NCI-H2107 treated with DMSO at 0.1 percent for 48 hours (cell line): ENCODE measurements at regions not wholly inside any gene's neighbourhood (a gene's known extent, or its start where the extent isn't known, plus 50 kb on each side); places are given as distances from the start of the nearest gene placed in this dataset.
"Not testable (repeated sequence)": the region's sequence is repeated elsewhere in the genome, so short reads cannot be mapped to it uniquely, and the experiment has no call there.

Experiments
- DNase-seq: peaks from one replicate; lab custom pipeline; 2025; ENCODE audit not compliant: unreplicated experiment; lab: John Stamatoyannopoulos, UW

- DNase-seq: no peak
Measured at GRCh38 chr6:102986086-102986485, 1592.6 kb downstream of the GRIK2 start.

- DNase-seq: no peak
Measured at GRCh38 chr6:102984357-102984756, 1590.8 kb downstream of the GRIK2 start.

- DNase-seq: no peak
Measured at GRCh38 chr6:102981490-102982015, 1588.0 kb downstream of the GRIK2 start.

GRCh38 chr6:102980951-102981350 lies 1587.4 kb downstream of the GRIK2 start:
- no peak for DNase-seq

- no peak for DNase-seq
Measured at GRCh38 chr6:102961902-102962301, 1568.4 kb downstream of the GRIK2 start.

GRCh38 chr6:102950967-102951366 lies 1557.5 kb downstream of the GRIK2 start:
- no peak for DNase-seq

- no peak for DNase-seq
Measured at GRCh38 chr6:102944475-102944874, 1551.0 kb downstream of the GRIK2 start.

- no peak for DNase-seq
Measured at GRCh38 chr6:102942206-102942605, 1548.7 kb downstream of the GRIK2 start.

- no peak for DNase-seq
Measured at GRCh38 chr6:102936959-102937358, 1543.5 kb downstream of the GRIK2 start.

GRCh38 chr6:102928109-102928508 lies 1534.6 kb downstream of the GRIK2 start:
- DNase-seq: no peak

GRCh38 chr6:102918161-102918560 lies 1524.7 kb downstream of the GRIK2 start:
- DNase-seq: no peak

- no peak for DNase-seq
Measured at GRCh38 chr6:102911571-102911970, 1518.1 kb downstream of the GRIK2 start.

- not testable (repeated sequence) for DNase-seq
Measured at GRCh38 chr6:102910701-102911139, 1517.2 kb downstream of the GRIK2 start.

GRCh38 chr6:102907181-102907580 lies 1513.7 kb downstream of the GRIK2 start:
- DNase-seq: no peak

GRCh38 chr6:102902471-102902870 lies 1509.0 kb downstream of the GRIK2 start:
- DNase-seq: peak; percentile 17

- no peak for DNase-seq
Measured at GRCh38 chr6:102895683-102896082, 1502.2 kb downstream of the GRIK2 start.

- DNase-seq: no peak
Measured at GRCh38 chr6:102885165-102885564, 1491.7 kb downstream of the GRIK2 start.

- DNase-seq: no peak
Measured at GRCh38 chr6:102853249-102853955, 1459.9 kb downstream of the GRIK2 start.

GRCh38 chr6:102848796-102849195 lies 1455.3 kb downstream of the GRIK2 start:
- no peak for DNase-seq

- no peak for DNase-seq
Measured at GRCh38 chr6:102848210-102848609, 1454.7 kb downstream of the GRIK2 start.

GRCh38 chr6:102841060-102841459 lies 1447.6 kb downstream of the GRIK2 start:
- DNase-seq: no peak

- no peak for DNase-seq
Measured at GRCh38 chr6:102832021-102832420, 1438.5 kb downstream of the GRIK2 start.

- no peak for DNase-seq
Measured at GRCh38 chr6:102820098-102820497, 1426.6 kb downstream of the GRIK2 start.
